Tibial nerve (tissue), 4 donors: ENCODE measurements at regions not wholly inside any gene's neighbourhood (a gene's known extent, or its start where the extent isn't known, plus 50 kb on each side); places are given as distances from the start of the nearest gene placed in this dataset.

Experiments
- DNase-seq, 2 donors: peaks; one replicate each; pipeline ENCODE4 v3.0.0-alpha.2; 2019; ENCODE audit warnings: low spot score in 2 of 2
- H3K27ac ChIP-seq, 4 donors: fragments of 200-600 bp; sonication (generic) in 3 of 4; one replicate each; pipeline ENCODE4 v1.5.1; 2017 to 2019; ENCODE audit warnings: mild to moderate bottlenecking in 1 of 4
- H3K27me3 ChIP-seq, 2 donors: fragments of 200-600 bp; sonication (generic) in 1 of 2; one replicate each; pipeline versions ENCODE4 v1.5.1 to v1.6.0; 2017 to 2019
- H3K36me3 ChIP-seq, 3 donors: fragments of 200-600 bp; sonication (generic); one replicate each; pipeline ENCODE4 v1.5.1; 2018 to 2019
- H3K4me1 ChIP-seq, 4 donors: fragments of 200-600 bp; sonication (generic) in 3 of 4; one replicate each; pipeline ENCODE4 v1.5.1; 2017 to 2019
- H3K4me3 ChIP-seq, 4 donors: fragments of 200-600 bp; sonication (generic) in 3 of 4; one replicate each; pipeline ENCODE4 v1.5.1; 2017 to 2019; ENCODE audit warnings: mild to moderate bottlenecking in 1 of 4, moderate library complexity in 1 of 4
- H3K9me3 ChIP-seq, 4 donors: fragments of 200-600 bp; sonication (generic) in 3 of 4; one replicate each; pipeline ENCODE4 v1.5.1; 2017 to 2019
- EP300 ChIP-seq, 2 donors: sonication (generic); formaldehyde crosslinking; IDR thresholded peaks; one replicate each; pipeline ENCODE4 v1.6.1; 2017; ENCODE audit warnings: antibody characterized with exemption in 2 of 2, mild to moderate bottlenecking in 1 of 2
- POLR2A ChIP-seq, 2 donors: fragments of 450-650 bp; IDR thresholded peaks; one replicate each; pipeline ENCODE4 v1.6.1; 2017; ENCODE audit warnings: antibody characterized with exemption in 2 of 2, mild to moderate bottlenecking in 2 of 2, moderate library complexity in 2 of 2
- WGBS, 2 donors: methylation state at CpG; one replicate each; pipeline ENCODE4 v1.1.5; 2018; 5-methylcytosine and 5-hydroxymethylcytosine counted together
- TF ChIP-seq, protein P1 (sequence below), 5 experiments: fragments of 200-600 bp in 3 of 5; fragments of 450-650 bp in 2 of 5; sonication (generic) in 3 of 5; IDR thresholded peaks; one replicate each; pipeline ENCODE4 v1.5.1; 2016 to 2019; ENCODE audit warnings: antibody characterized with exemption in 5 of 5, mild to moderate bottlenecking in 3 of 5, moderate library complexity in 2 of 5

- no peak for DNase-seq
- no peaks in the 10 kb centered on the region for H3K4me1 ChIP-seq
- 55 to 98% methylated on average over 2 of the region's 2 CpGs for WGBS, 2 donors
These were observed 72.4 kb upstream of the SNX2 start for GRCh38 chr5:122702524-122702875.

GRCh38 chr5:122703203-122703602, 71.7 kb upstream of the SNX2 start:
- WGBS, 2 donors, result 82 to 88% methylated on average over 4 of the region's 4 CpGs
- Histone ChIP-seq H3K27me3 (no peaks in the 10 kb centered on the region), H3K36me3 (no peaks in the 10 kb centered on the region), H3K4me3 (no peak overlapping the region), H3K27ac (no peak overlapping the region), H3K4me1 (no peaks in the 10 kb centered on the region), H3K9me3 (no peaks in the 10 kb centered on the region)
- no peak for DNase-seq
- TF ChIP-seq, protein P1, sequence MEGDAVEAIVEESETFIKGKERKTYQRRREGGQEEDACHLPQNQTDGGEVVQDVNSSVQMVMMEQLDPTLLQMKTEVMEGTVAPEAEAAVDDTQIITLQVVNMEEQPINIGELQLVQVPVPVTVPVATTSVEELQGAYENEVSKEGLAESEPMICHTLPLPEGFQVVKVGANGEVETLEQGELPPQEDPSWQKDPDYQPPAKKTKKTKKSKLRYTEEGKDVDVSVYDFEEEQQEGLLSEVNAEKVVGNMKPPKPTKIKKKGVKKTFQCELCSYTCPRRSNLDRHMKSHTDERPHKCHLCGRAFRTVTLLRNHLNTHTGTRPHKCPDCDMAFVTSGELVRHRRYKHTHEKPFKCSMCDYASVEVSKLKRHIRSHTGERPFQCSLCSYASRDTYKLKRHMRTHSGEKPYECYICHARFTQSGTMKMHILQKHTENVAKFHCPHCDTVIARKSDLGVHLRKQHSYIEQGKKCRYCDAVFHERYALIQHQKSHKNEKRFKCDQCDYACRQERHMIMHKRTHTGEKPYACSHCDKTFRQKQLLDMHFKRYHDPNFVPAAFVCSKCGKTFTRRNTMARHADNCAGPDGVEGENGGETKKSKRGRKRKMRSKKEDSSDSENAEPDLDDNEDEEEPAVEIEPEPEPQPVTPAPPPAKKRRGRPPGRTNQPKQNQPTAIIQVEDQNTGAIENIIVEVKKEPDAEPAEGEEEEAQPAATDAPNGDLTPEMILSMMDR (IDR thresholded peaks at IDR 0.05), result no peak
- no peak for TF ChIP-seq EP300 (IDR thresholded peaks at IDR 0.05)
- no peak for TF ChIP-seq POLR2A (IDR thresholded peaks at IDR 0.05)

More at GRCh38 chr5:122702524-122702875, 72.4 kb upstream of the SNX2 start:
- H3K36me3 ChIP-seq, result no peaks in the 10 kb centered on the region
- H3K27me3 ChIP-seq, result no peaks in the 10 kb centered on the region
- TF ChIP-seq, protein P1 (IDR thresholded peaks at IDR 0.05), result no peak
- TF ChIP-seq EP300 (IDR thresholded peaks at IDR 0.05), result no peak
- TF ChIP-seq POLR2A (IDR thresholded peaks at IDR 0.05), result no peak
- H3K4me3 ChIP-seq, result no peak overlapping the region
- H3K27ac ChIP-seq, result no peak overlapping the region
- H3K9me3 ChIP-seq, result no peaks in the 10 kb centered on the region

DNA sequence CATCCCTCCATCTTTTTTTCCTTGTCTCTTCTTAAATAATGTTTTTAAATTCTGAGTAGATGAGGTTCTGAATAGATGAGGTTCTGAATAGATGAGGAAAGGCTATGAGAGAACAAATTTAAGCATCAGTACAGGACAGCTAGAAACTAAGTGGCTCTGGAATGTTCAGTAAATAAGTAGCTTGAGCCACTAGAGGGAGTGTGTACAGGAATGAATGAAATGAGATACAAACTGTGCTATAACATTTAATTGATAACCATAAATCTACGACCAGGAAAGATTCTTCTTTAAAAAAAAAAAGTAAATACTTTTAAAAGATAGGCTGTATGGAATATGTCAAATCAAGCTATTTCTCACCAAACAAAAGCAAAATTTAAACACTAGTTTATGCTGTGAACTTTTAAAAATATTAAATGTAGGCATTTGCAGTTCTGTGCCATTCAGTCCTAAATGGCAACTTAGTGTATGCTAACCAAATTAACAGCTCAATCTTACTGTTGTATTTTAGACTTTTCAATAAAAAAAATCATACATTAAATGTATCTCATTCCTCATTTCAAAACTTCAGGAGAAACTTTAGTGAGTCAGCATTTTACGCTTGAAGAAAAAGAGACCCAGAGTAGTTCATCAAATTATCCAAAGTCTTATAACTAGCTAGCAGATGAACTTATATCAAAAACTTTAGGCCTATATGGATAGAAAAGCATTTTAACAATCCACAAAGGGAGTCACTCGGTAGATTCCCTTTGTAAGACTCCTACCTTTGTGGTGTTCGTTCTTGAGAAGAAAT, 70.4 kb upstream of the SNX2 start:
- no peak overlapping the region for H3K27ac ChIP-seq
- WGBS, 2 donors, result 74% methylated on average over 4 of the region's 4 CpGs
- no peak overlapping the region for H3K4me3 ChIP-seq
- H3K27me3 ChIP-seq, result no peaks in the 10 kb centered on the region
- H3K4me1 ChIP-seq, result no peaks in the 10 kb centered on the region
- no peaks in the 10 kb centered on the region for H3K36me3 ChIP-seq
- DNase-seq, result no peak
- TF ChIP-seq, protein P1 (IDR thresholded peaks at IDR 0.05), result peak; percentile 28 to 53 (median 46)
- no peak for TF ChIP-seq EP300 (IDR thresholded peaks at IDR 0.05)
- TF ChIP-seq POLR2A (IDR thresholded peaks at IDR 0.05), result no peak
- H3K9me3 ChIP-seq, result no peaks in the 10 kb centered on the region

DNA sequence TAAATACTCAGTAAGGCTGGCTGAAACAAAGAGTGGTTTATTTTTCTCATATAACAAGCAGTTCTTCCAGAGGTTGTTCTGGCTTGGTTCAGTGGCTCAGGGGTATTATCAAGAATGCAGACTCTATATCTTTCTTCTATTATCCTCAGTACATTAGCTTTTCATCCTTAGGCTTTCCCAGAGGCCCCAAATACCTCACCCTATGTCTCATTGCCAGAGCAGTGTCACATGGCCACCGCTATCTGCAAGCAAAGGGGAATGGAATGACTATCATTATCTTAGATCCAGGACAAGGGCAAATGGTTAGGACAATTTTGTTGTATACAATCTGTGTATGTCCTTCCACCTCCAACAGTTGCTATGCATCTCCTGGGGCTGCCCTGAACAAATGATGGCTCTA, 69.0 kb upstream of the SNX2 start:
- DNase-seq, result no peak
- Histone ChIP-seq H3K27me3 (no peaks in the 10 kb centered on the region), H3K36me3 (no peaks in the 10 kb centered on the region), H3K4me1 (no peaks in the 10 kb centered on the region), H3K27ac (no peak overlapping the region), H3K4me3 (no peak overlapping the region), H3K9me3 (no peaks in the 10 kb centered on the region)
- 58 to 67% methylated on average over 1 of the region's 1 CpG for WGBS, 2 donors
- TF ChIP-seq, protein P1 (IDR thresholded peaks at IDR 0.05), result no peak
- TF ChIP-seq EP300 (IDR thresholded peaks at IDR 0.05), result no peak
- TF ChIP-seq POLR2A (IDR thresholded peaks at IDR 0.05), result no peak

GRCh38 chr5:122707796-122708195, 67.1 kb upstream of the SNX2 start:
- Histone ChIP-seq H3K4me1 (no peaks in the 10 kb centered on the region), H3K4me3 (no peak overlapping the region), H3K9me3 (no peaks in the 10 kb centered on the region), H3K36me3 (no peaks in the 10 kb centered on the region), H3K27me3 (no peaks in the 10 kb centered on the region), H3K27ac (no peak overlapping the region)
- TF ChIP-seq POLR2A (IDR thresholded peaks at IDR 0.05), result no peak
- no peak for TF ChIP-seq EP300 (IDR thresholded peaks at IDR 0.05)
- TF ChIP-seq, protein P1 (IDR thresholded peaks at IDR 0.05), result no peak
- DNase-seq, result no peak
